SK-N-SH treated with all-trans-retinoic acid at 6 μM for 48 hours (cell line): ENCODE measurements at regions not wholly inside any gene's neighbourhood (a gene's known extent, or its start where the extent isn't known, plus 50 kb on each side); places are given as distances from the start of the nearest gene placed in this dataset.

ENCODE experiments used
- ATAC-seq: fragments of 200-7000 bp; cut with Tn5 transposase; 3 replicates; pipeline ENCODE4 v1.9.1; 2020; ENCODE audit warnings: mild to moderate bottlenecking, moderate library complexity
- ARNTL ChIP-seq: fragments of 450-650 bp; formaldehyde crosslinking; IDR thresholded peaks from 2 replicates; pipeline ENCODE4 v1.5.0; 2020; ENCODE audit warnings: low read depth, mild to moderate bottlenecking, moderate library complexity, borderline replicate concordance
- CREB5 ChIP-seq: fragments of 250-450 bp; sonication (Bioruptor Pico); IDR thresholded peaks from 2 replicates; pipeline ENCODE4 v1.5.1; 2020; ENCODE audit warnings: low read depth, mild to moderate bottlenecking, moderate library complexity
- CSDC2 ChIP-seq: fragments of 250-450 bp; sonication (Bioruptor Pico); IDR thresholded peaks from 2 replicates; pipeline ENCODE4 v1.5.0; 2020; ENCODE audit warnings: mild to moderate bottlenecking, moderate library complexity
- GLIS3 ChIP-seq: fragments of 250-450 bp; sonication (Bioruptor Pico); IDR thresholded peaks from 2 replicates; pipeline ENCODE4 v1.5.0; 2020; ENCODE audit warnings: mild to moderate bottlenecking, moderate library complexity
- ISL1 ChIP-seq: fragments of 250-450 bp; sonication (Bioruptor Pico); IDR thresholded peaks from 2 replicates; pipeline ENCODE4 v2.1.2; 2022; ENCODE audit warnings: mild to moderate bottlenecking, moderate library complexity
- OSR1 ChIP-seq: fragments of 250-450 bp; sonication (Bioruptor Pico); IDR thresholded peaks from 2 replicates; pipeline ENCODE4 v1.8.0; 2022; ENCODE audit warnings: moderate library complexity, mild to moderate bottlenecking, inconsistent platforms
- PATZ1 ChIP-seq: fragments of 250-450 bp; sonication (Bioruptor Pico); IDR thresholded peaks from 2 replicates; pipeline ENCODE4 v1.8.0; 2020; ENCODE audit warnings: mild to moderate bottlenecking, moderate library complexity, borderline replicate concordance
- POU6F1 ChIP-seq: fragments of 250-450 bp; sonication (Bioruptor Pico); IDR thresholded peaks from 2 replicates; pipeline ENCODE4 v1.8.0; 2021; ENCODE audit warnings: low read depth, mild to moderate bottlenecking, moderate library complexity, borderline replicate concordance
- RARB ChIP-seq: fragments of 250-450 bp; sonication (Bioruptor Pico); IDR thresholded peaks from 2 replicates; pipeline ENCODE4 v1.8.0; 2021; ENCODE audit warnings: mild to moderate bottlenecking, moderate library complexity
- SNAI2 ChIP-seq: fragments of 250-450 bp; sonication (Bioruptor Pico); IDR thresholded peaks from 2 replicates; pipeline ENCODE4 v1.5.0; 2020; ENCODE audit warnings: mild to moderate bottlenecking, moderate library complexity
- TCF4 ChIP-seq: fragments of 250-450 bp; sonication (Bioruptor Pico); IDR thresholded peaks from 2 replicates; pipeline ENCODE4 v1.8.0; 2021; ENCODE audit warnings: mild to moderate bottlenecking, moderate library complexity, borderline replicate concordance
- TOX ChIP-seq: fragments of 250-450 bp; sonication (Bioruptor Pico); IDR thresholded peaks from 2 replicates; pipeline ENCODE4 v1.8.0; 2021; ENCODE audit warnings: mild to moderate bottlenecking, moderate library complexity, borderline replicate concordance
- TSHZ2 ChIP-seq: fragments of 250-450 bp; sonication (Bioruptor Pico); IDR thresholded peaks from 2 replicates; pipeline ENCODE4 v1.5.0; 2020; ENCODE audit warnings: mild to moderate bottlenecking, moderate library complexity
- ZC3H10 ChIP-seq: fragments of 250-450 bp; sonication (Bioruptor Pico); IDR thresholded peaks from 2 replicates; pipeline ENCODE4 v1.5.1; 2021; ENCODE audit warnings: mild to moderate bottlenecking, moderate library complexity
- ZFP3 ChIP-seq: fragments of 250-450 bp; sonication (Bioruptor Pico); IDR thresholded peaks from 2 replicates; pipeline ENCODE4 v1.5.0; 2020; ENCODE audit warnings: mild to moderate bottlenecking, moderate library complexity
- ZFP30 ChIP-seq: fragments of 450-650 bp; formaldehyde crosslinking; IDR thresholded peaks from 2 replicates; pipeline ENCODE4 v1.5.0; 2022; ENCODE audit warnings: mild to moderate bottlenecking, moderate library complexity
- ZNF565 ChIP-seq: fragments of 450-650 bp; formaldehyde crosslinking; conservative IDR thresholded peaks from 2 replicates; pipeline ENCODE4 v1.5.0; 2020; ENCODE audit warnings: low read depth, mild to moderate bottlenecking, moderate library complexity
- ZNF70 ChIP-seq: fragments of 450-650 bp; formaldehyde crosslinking; IDR thresholded peaks from 2 replicates; pipeline ENCODE4 v1.5.0; 2020; ENCODE audit warnings: mild to moderate bottlenecking, moderate library complexity

GRCh38 chr10:106089855-106090254, 1074.7 kb downstream of the SORCS1 start (continued):
- no peak for TF ChIP-seq TSHZ2

GRCh38 chr10:106086391-106086790, 1078.1 kb downstream of the SORCS1 start:
- ATAC-seq, result no peak
- no peak for TF ChIP-seq ISL1 (CRISPR knock-in tag)
- TF ChIP-seq CSDC2 (CRISPR knock-in tag), result no peak
- no peak for TF ChIP-seq GLIS3 (CRISPR knock-in tag)
- no peak for TF ChIP-seq RARB (CRISPR knock-in tag)
- no peak for TF ChIP-seq ZNF70 (CRISPR knock-in tag)
- TF ChIP-seq POU6F1 (CRISPR knock-in tag), result no peak
- no peak for TF ChIP-seq TSHZ2
- TF ChIP-seq SNAI2 (CRISPR knock-in tag), result no peak

- TF ChIP-seq OSR1 (CRISPR knock-in tag), result no peak
- no peak for TF ChIP-seq CREB5 (CRISPR knock-in tag)
- TF ChIP-seq TOX (CRISPR knock-in tag), result no peak
- no peak for TF ChIP-seq PATZ1 (CRISPR knock-in tag)
- TF ChIP-seq ZNF565 (CRISPR knock-in tag), result no peak
- TF ChIP-seq ZC3H10 (CRISPR knock-in tag), result no peak
- TF ChIP-seq CSDC2 (CRISPR knock-in tag), result no peak
- no peak for TF ChIP-seq TCF4
- TF ChIP-seq ZFP3, result no peak
- TF ChIP-seq TSHZ2, result no peak
- no peak for TF ChIP-seq POU6F1 (CRISPR knock-in tag)
- no peak for TF ChIP-seq GLIS3 (CRISPR knock-in tag)
- TF ChIP-seq RARB (CRISPR knock-in tag), result no peak
- no peak for TF ChIP-seq ARNTL (CRISPR knock-in tag)
- no peak for TF ChIP-seq ZFP30 (CRISPR knock-in tag)
- no peak for TF ChIP-seq ZNF70 (CRISPR knock-in tag)
- no peak for ATAC-seq
Measured at GRCh38 chr10:106083572-106083971, 1080.9 kb downstream of the SORCS1 start.
